NCI-H345 treated with DMSO at 0.1 percent for 48 hours (cell line): ENCODE measurements at regions not wholly inside any gene's neighbourhood (a gene's known extent, or its start where the extent isn't known, plus 50 kb on each side); places are given as distances from the start of the nearest gene placed in this dataset.
"Not testable (repeated sequence)": the region's sequence is repeated elsewhere in the genome, so short reads cannot be mapped to it uniquely, and the experiment has no call there.

Source experiments
- DNase-seq: peaks from one replicate; lab custom pipeline; 2025; ENCODE audit not compliant: unreplicated experiment; lab: John Stamatoyannopoulos, UW

GRCh38 chr10:36019749-36020148 lies 377.7 kb upstream of the FZD8 start:
- DNase-seq: no peak

GRCh38 chr10:36018996-36019395 lies 376.9 kb upstream of the FZD8 start:
- DNase-seq: no peak

- no peak for DNase-seq
Measured at GRCh38 chr10:36017137-36017536, 375.0 kb upstream of the FZD8 start.

GRCh38 chr10:36007369-36007768 lies 365.3 kb upstream of the FZD8 start:
- DNase-seq: no peak

- no peak for DNase-seq
Measured at GRCh38 chr10:36003688-36004087, 361.6 kb upstream of the FZD8 start.

- DNase-seq: no peak
Measured at GRCh38 chr10:36003031-36003600, 361.0 kb upstream of the FZD8 start.

GRCh38 chr10:36002445-36002844 lies 360.3 kb upstream of the FZD8 start:
- DNase-seq: no peak

- DNase-seq: not testable (repeated sequence)
Measured at GRCh38 chr10:36000754-36001153, 358.7 kb upstream of the FZD8 start.

GRCh38 chr10:35998026-35998425 lies 355.9 kb upstream of the FZD8 start:
- no peak for DNase-seq

GRCh38 chr10:35995485-35995884 lies 353.4 kb upstream of the FZD8 start:
- DNase-seq: no peak

- DNase-seq: no peak
Measured at GRCh38 chr10:35993591-35994515, 351.8 kb upstream of the FZD8 start.

- DNase-seq: no peak
Measured at GRCh38 chr10:35992107-35992506, 350.0 kb upstream of the FZD8 start.

- no peak for DNase-seq
Measured at GRCh38 chr10:35986756-35987502, 344.8 kb upstream of the FZD8 start.

GRCh38 chr10:35979116-35979515 lies 337.0 kb upstream of the FZD8 start:
- no peak for DNase-seq

- DNase-seq: not testable (repeated sequence)
Measured at GRCh38 chr10:35973912-35974591, 332.0 kb upstream of the FZD8 start.

- DNase-seq: no peak
Measured at GRCh38 chr10:35972275-35972674, 330.2 kb upstream of the FZD8 start.

GRCh38 chr10:35971397-35971796 lies 329.3 kb upstream of the FZD8 start:
- DNase-seq: no peak

- DNase-seq: no peak
Measured at GRCh38 chr10:35963685-35964084, 321.6 kb upstream of the FZD8 start.

GRCh38 chr10:35961501-35961900 lies 319.4 kb upstream of the FZD8 start:
- no peak for DNase-seq

GRCh38 chr10:35959252-35959651 lies 317.2 kb upstream of the FZD8 start:
- DNase-seq: no peak

- DNase-seq: not testable (repeated sequence)
Measured at GRCh38 chr10:35958609-35959008, 316.5 kb upstream of the FZD8 start.
